Right cardiac atrium (tissue), 5 donors: ENCODE measurements at regions not wholly inside any gene's neighbourhood (a gene's known extent, or its start where the extent isn't known, plus 50 kb on each side); places are given as distances from the start of the nearest gene placed in this dataset.
"Not testable (repeated sequence)": the region's sequence is repeated elsewhere in the genome, so short reads cannot be mapped to it uniquely, and the experiment has no call there.

Experiments
- ATAC-seq, 2 donors: fragments of 200-7000 bp; cut with Tn5 transposase; one replicate each; pipeline versions ENCODE4 v1.8.0 to v1.9.1; 2020; ENCODE audit warnings: moderate library complexity in 2 of 2, mild to moderate bottlenecking in 1 of 2
- DNase-seq, 3 donors: peaks; one replicate each; pipeline ENCODE4 v3.0.0-alpha.2; 2020
- H3K27ac ChIP-seq: one replicate; pipeline ENCODE4 v1.5.1; 2013; ENCODE audit warnings: mild to moderate bottlenecking, low read length, control low read depth, moderate library complexity
- H3K27me3 ChIP-seq: one replicate; pipeline ENCODE4 v1.6.1; 2013; ENCODE audit not compliant: control insufficient read depth, insufficient read depth
- H3K4me1 ChIP-seq: one replicate; pipeline ENCODE4 v1.6.1; 2013; ENCODE audit warnings: low read length; ENCODE audit not compliant: control insufficient read depth, insufficient read depth
- H3K4me3 ChIP-seq: one replicate; pipeline ENCODE4 v1.5.1; 2013; ENCODE audit warnings: low read length, control low read depth
- H3K9me3 ChIP-seq: one replicate; pipeline ENCODE4 v1.6.1; 2013; ENCODE audit warnings: low read length; ENCODE audit not compliant: control insufficient read depth
- WGBS: extraction: QIAGEN DNeasy Blood & Tissue Kit; methylation state at CpG from one replicate; pipeline ENCODE4 v1.1.7; 2013; 5-methylcytosine and 5-hydroxymethylcytosine counted together
- intact Hi-C, 4 donors: fragments of 100-400 bp; cut with DNase I; formaldehyde crosslinking; loops; one replicate each; pipeline versions ENCODE4 v1.11.0 to v1.14.0; 2022 to 2023
- donor health status: healthy with polysubstance abuse.
- donor health status: DM: no; HTN: yes; CAD: no.
- donor health status: DM: no; HTN: no; CAD: no.
- donor health status: DM: no; HTN: yes; CAD: no; lungs with severe emphysema.
- donor health status: DM: yes; HTN: yes; CAD: no.

GRCh38 chrY:24442108-24442507, 175.7 kb upstream of the BPY2B start:
- H3K4me3 ChIP-seq, H3K4me1 ChIP-seq, DNase-seq, H3K27ac ChIP-seq, intact Hi-C loops, ATAC-seq, H3K27me3 ChIP-seq, H3K9me3 ChIP-seq: not testable (repeated sequence)
- WGBS = no CpG with 5 or more reads among the region's 4 CpGs

GRCh38 chrY:24452521-24453234, 165.1 kb upstream of the BPY2B start:
- DNase-seq, H3K9me3 ChIP-seq, H3K4me3 ChIP-seq, ATAC-seq, H3K27me3 ChIP-seq, H3K27ac ChIP-seq, intact Hi-C loops, H3K4me1 ChIP-seq: not testable (repeated sequence)
- no CpG with 5 or more reads among the region's 4 CpGs for WGBS

GRCh38 chrY:24457603-24458002, 160.2 kb upstream of the BPY2B start:
- intact Hi-C loops, H3K9me3 ChIP-seq, H3K4me3 ChIP-seq, H3K27me3 ChIP-seq, ATAC-seq, H3K27ac ChIP-seq, DNase-seq, H3K4me1 ChIP-seq: not testable (repeated sequence)
- WGBS = no CpG with 5 or more reads among the region's 3 CpGs

- H3K9me3 ChIP-seq, H3K4me3 ChIP-seq, H3K27ac ChIP-seq, H3K27me3 ChIP-seq, ATAC-seq, DNase-seq, intact Hi-C loops, H3K4me1 ChIP-seq: not testable (repeated sequence)
- no CpG with 5 or more reads among the region's 5 CpGs for WGBS
These were observed 159.6 kb upstream of the BPY2B start for GRCh38 chrY:24458161-24458560.

GRCh38 chrY:24462338-24462737, 155.5 kb upstream of the BPY2B start:
- ATAC-seq = peak in 1 of 2 donors; percentile 43
- H3K9me3 ChIP-seq, H3K27me3 ChIP-seq, H3K4me1 ChIP-seq, DNase-seq, intact Hi-C loops, H3K27ac ChIP-seq, H3K4me3 ChIP-seq: not testable (repeated sequence)
